Lower lobe of right lung (tissue), 2 donors: ENCODE measurements at regions not wholly inside any gene's neighbourhood (a gene's known extent, or its start where the extent isn't known, plus 50 kb on each side); places are given as distances from the start of the nearest gene placed in this dataset.

ENCODE experiments used
- ATAC-seq, 2 donors: fragments of 200-7000 bp; cut with Tn5 transposase; one replicate each; pipeline ENCODE4 v1.9.1; 2020 to 2022; ENCODE audit warnings: mild to moderate bottlenecking in 2 of 2, moderate library complexity in 2 of 2
- DNase-seq: peaks from one replicate; pipeline ENCODE4 v3.0.0-alpha.2; 2020
- H3K27ac ChIP-seq: fragments of 200-600 bp; one replicate; pipeline ENCODE4 v1.8.0; 2022
- H3K27me3 ChIP-seq: fragments of 200-600 bp; one replicate; pipeline ENCODE4 v1.8.0; 2022; ENCODE audit warnings: low read depth
- H3K36me3 ChIP-seq: fragments of 200-600 bp; one replicate; pipeline ENCODE4 v1.8.0; 2022; ENCODE audit warnings: mild to moderate bottlenecking
- H3K4me1 ChIP-seq: fragments of 200-600 bp; one replicate; pipeline ENCODE4 v1.8.0; 2022
- H3K4me3 ChIP-seq: fragments of 200-600 bp; one replicate; pipeline ENCODE4 v1.8.0; 2022; ENCODE audit warnings: mild to moderate bottlenecking
- H3K9me3 ChIP-seq: fragments of 200-600 bp; one replicate; pipeline ENCODE4 v1.8.0; 2022
- CTCF ChIP-seq: fragments of 200-600 bp; IDR thresholded peaks from one replicate; pipeline ENCODE4 v1.8.0; 2022; ENCODE audit warnings: antibody characterized with exemption, mild to moderate bottlenecking
- intact Hi-C: fragments of 100-400 bp; cut with DNase I; formaldehyde crosslinking; loops from one replicate; pipeline ENCODE4 v1.11.0; 2022
- donor health status: DM: no; HTN: yes; CAD: no; lungs with severe emphysema.

- no peak overlapping the region for H3K27ac ChIP-seq
- H3K4me1 ChIP-seq = no peaks in the 10 kb centered on the region
- H3K9me3 ChIP-seq = no peaks in the 10 kb centered on the region
- DNase-seq = no peak
- no peaks in the 10 kb centered on the region for H3K36me3 ChIP-seq
- no peak overlapping the region for H3K4me3 ChIP-seq
- no peak for ATAC-seq
- H3K27me3 ChIP-seq = peaks cover 3% of the 10 kb centered on the region
- TF ChIP-seq CTCF = no peak
- intact Hi-C loops = no loop called here
Measured at GRCh38 chr1:30283199-30283962, 440.0 kb downstream of the MATN1 start.

DNA sequence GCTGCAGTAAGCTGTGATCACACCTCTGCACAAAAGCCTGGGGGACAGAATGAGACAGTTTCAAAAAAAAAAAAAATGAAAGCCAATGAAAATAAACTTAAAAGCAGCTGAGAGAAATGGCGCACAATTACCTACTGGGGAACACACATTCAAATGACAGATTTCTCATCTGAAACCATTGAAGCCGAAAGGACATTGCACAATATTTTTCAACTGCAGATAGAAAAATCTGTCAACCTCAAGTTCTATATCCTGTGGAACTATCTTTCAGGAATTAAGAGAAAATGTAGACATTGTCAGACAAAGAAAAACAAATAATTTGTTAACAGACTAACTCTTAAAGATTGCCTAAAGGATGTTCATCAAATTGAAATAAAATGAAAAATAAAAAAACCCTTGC, 442.8 kb downstream of the MATN1 start:
- DNase-seq (no peak), ATAC-seq (no peak)
- intact Hi-C loops = no loop called here
- Histone ChIP-seq H3K27ac (no peak overlapping the region), H3K4me1 (no peaks in the 10 kb centered on the region), H3K27me3 (peaks cover 9% of the 10 kb centered on the region), H3K4me3 (no peak overlapping the region), H3K36me3 (no peaks in the 10 kb centered on the region), H3K9me3 (no peaks in the 10 kb centered on the region)
- no peak for TF ChIP-seq CTCF

- no peak overlapping the region for H3K4me3 ChIP-seq
- no peaks in the 10 kb centered on the region for H3K4me1 ChIP-seq
- H3K36me3 ChIP-seq = no peaks in the 10 kb centered on the region
- ATAC-seq = no peak
- no peak for DNase-seq
- H3K9me3 ChIP-seq = no peaks in the 10 kb centered on the region
- no peak overlapping the region for H3K27ac ChIP-seq
- TF ChIP-seq CTCF = no peak
- intact Hi-C loops = no loop called here
- peaks cover 9% of the 10 kb centered on the region for H3K27me3 ChIP-seq
Measured at GRCh38 chr1:30277911-30278310, 445.5 kb downstream of the MATN1 start.

DNA sequence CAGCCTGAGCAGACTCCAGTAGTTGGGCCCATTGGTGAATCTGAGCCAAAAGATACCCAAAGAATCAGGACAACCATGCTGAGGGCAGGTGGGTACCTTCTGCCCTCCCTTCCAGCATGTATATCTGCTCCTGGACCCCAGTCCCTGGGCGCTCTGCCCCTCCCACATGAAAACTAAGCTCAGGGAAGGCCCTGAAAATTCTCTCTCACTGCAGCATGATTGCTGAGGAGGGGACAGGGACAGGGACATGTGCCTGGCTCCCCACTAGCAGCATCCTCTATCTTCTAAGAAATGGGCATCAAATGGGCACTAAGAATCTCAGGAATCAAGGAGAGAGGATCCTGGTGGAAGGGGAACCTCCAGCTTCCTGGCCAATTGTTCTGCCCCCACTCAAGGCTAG, 446.0 kb downstream of the MATN1 start:
- no peaks in the 10 kb centered on the region for H3K9me3 ChIP-seq
- H3K4me1 ChIP-seq = no peaks in the 10 kb centered on the region
- peaks cover 9% of the 10 kb centered on the region for H3K27me3 ChIP-seq
- no peak overlapping the region for H3K4me3 ChIP-seq
- no peak for ATAC-seq
- no peaks in the 10 kb centered on the region for H3K36me3 ChIP-seq
- DNase-seq = no peak
- H3K27ac ChIP-seq = no peak overlapping the region
- intact Hi-C loops = no loop called here
- no peak for TF ChIP-seq CTCF

DNA sequence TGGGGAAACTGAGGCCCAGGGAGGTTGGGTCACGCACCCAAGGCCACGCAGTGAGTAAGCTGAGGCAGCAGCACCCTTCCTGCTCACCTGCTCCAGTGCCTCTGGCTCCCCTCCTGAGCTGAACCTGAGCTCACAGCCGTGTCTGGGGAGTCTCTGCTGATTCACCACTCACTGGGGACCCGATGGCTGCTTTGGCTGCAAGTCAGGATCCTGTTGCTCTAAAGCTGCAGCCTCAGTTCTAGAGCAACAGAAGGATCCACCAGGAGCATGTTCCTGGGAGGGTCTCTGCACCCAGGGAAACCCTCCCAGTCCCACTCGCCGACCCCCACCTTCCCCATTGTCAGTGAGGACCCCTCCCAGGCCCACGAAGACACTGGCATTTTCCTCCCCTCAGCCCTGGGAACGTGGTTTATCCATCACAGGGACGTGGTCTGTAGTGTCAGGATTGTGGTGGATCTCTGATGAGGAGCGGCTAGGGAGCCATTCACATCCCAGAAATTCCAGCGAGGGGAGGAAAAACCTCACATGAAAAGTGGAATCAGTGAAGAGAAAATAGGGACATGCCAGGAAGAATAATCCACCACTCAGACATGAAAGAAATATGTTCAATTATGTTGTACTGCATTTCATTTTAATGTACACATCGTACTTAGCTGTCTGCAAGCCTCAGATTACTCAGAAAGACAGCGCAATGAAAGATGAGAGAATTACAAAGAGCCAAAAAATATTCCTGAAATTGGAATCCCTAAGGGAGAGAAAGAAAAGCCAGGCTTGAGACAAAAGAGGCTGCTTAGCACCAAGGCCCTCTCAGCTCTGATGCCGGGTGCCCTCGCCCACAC, 447.2 kb downstream of the MATN1 start:
- no peaks in the 10 kb centered on the region for H3K36me3 ChIP-seq
- peaks cover 9% of the 10 kb centered on the region for H3K27me3 ChIP-seq
- intact Hi-C loops = no loop called here
- TF ChIP-seq CTCF = no peak
- no peak overlapping the region for H3K27ac ChIP-seq
- no peaks in the 10 kb centered on the region for H3K9me3 ChIP-seq
- H3K4me3 ChIP-seq = no peak overlapping the region
- no peak for ATAC-seq
- no peaks in the 10 kb centered on the region for H3K4me1 ChIP-seq
- DNase-seq = no peak
